ENCODE measurements at regions not wholly inside any gene's neighbourhood (a gene's known extent, or its start where the extent isn't known, plus 50 kb on each side); places are given as distances from the start of the nearest gene placed in this dataset.
A peak's percentile ranks its signal among the peaks of the same experiment; 100 is the strongest.

DNA sequence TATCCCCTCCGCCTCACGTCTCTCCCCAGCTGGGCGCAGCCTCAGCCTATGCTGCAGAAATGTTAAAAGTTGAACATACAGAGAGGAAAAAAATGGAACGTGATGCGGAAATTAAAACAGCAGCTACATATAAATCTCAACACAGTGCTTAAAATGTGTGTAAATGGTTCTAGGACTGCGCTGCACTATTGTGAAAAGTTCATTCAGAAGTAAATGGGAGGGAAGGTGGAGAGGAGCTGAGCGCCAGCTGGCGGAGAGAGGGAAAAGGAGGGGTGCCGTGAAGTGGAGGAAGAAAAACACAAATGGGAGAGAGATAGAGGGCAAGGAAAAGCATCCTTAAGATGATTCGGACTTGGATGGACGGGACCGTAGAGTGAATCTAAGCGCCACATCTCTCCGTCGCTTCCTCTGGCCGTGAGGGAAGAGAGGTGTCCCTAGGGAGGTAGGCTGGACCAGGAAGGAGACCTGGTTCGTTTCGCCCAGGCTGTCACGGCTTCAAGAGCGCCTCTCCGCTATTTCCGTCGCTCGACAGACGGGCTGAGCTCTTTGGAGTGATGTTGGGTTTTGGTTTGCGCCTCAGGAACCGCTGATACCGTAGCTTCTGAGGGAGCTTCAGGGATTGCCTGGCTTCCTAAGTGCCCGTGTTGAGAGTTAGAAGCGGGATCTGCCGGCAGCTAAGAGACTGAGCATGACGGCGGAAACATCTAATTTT, 113.7 kb downstream of the TRIM27 start:
- Histone ChIP-seq H3K9me2 (ENCODE audit: insufficient read depth) (no peaks in the 10 kb centered on the region), H3K9me3 (ENCODE audit: low read depth) (no peaks in the 10 kb centered on the region), H3K27ac (no peak overlapping the region), H2AFZ (peak overlapping the region; percentile 75), H4K20me1 (ENCODE audit: insufficient read depth) (no peaks in the 10 kb centered on the region), H3F3A (ENCODE audit: insufficient read depth) (no peaks in the 10 kb centered on the region), H3K27me3 (replicated peaks; ENCODE audit: insufficient read depth) (peaks cover 62% of the 10 kb centered on the region), H3K4me1 (ENCODE audit: insufficient read depth) (peaks cover 17% of the 10 kb centered on the region; the same call in 1 of the 2 replicates), H3K4me2 (ENCODE audit: unreplicated experiment) (peak overlapping the region; percentile 76), H3K79me2 (ENCODE audit: insufficient read depth) (no peaks in the 10 kb centered on the region), H3K9ac (no peak overlapping the region), H3K36me3 (ENCODE audit: low read depth) (no peaks in the 10 kb centered on the region), H3K4me3 (peak overlapping the region; percentile 61)
- TF ChIP-seq EZH2phosphoT487 (IDR thresholded peaks at IDR 0.05; ENCODE audit: insufficient read depth, low read depth) (no peak), EZH2 (IDR thresholded peaks at IDR 0.05; ENCODE audit: insufficient read depth, poor library complexity, severe bottlenecking) (peak; percentile 18)
- peak; percentile 29 for DNase-seq
- in situ Hi-C loops (cut with MboI), result no loop called here
- 2% methylated on average over 32 to 33 of the region's 33 CpGs for WGBS, 2 experiments (ENCODE audit: low coverage in 1 of 2, low lambda C conversion rate in 2 of 2, missing lambda C conversion rate in 2 of 2)

DNA sequence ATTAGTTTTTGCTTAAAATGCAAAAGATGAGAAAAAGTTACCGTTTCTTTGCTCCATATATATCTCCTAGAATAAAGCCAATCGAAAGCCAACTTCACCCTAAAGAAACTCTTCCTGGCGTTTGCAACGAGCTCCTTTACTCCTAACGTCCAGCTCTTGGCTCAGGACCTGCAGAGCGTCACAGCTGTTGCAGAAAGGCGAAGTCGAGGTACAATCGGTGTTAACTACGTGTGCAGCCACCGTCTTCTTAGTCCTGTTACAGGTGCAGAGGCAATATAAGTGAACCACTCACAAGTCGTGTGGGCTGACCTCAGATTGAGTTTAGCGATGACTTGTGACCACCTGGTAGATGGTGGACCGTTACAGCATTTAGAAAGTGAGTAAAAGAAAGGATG, 113.1 kb downstream of the TRIM27 start:
- 4 to 5% methylated on average over 14 of the region's 14 CpGs for WGBS, 2 experiments (ENCODE audit: low coverage in 1 of 2, low lambda C conversion rate in 2 of 2, missing lambda C conversion rate in 2 of 2)
- peaks cover 66% of the 10 kb centered on the region for H3K27me3 ChIP-seq (replicated peaks; ENCODE audit: insufficient read depth)

DNA sequence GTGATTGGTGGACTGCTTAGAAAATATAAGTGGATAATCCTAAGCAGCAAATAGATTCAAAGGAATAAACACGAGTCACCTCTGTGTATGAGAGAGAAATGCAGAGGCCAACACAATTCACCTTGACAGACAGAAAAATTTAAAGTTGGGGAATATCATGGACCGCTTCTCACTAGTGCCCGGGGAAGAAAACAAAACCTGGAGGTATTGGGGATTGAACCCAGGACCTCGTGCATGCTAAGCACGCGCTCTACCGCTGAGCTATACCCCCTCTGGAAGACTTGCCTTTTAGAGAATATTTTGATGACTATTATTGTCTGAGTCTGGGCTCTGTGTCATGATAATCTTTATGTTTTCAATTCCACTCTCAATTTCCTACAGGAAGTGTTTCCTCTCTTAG, 111.9 kb downstream of the TRIM27 start:
- TF ChIP-seq EZH2 (IDR thresholded peaks at IDR 0.05; ENCODE audit: insufficient read depth, poor library complexity, severe bottlenecking) (no peak), EZH2phosphoT487 (IDR thresholded peaks at IDR 0.05; ENCODE audit: insufficient read depth, low read depth) (no peak)
- no peaks in the 10 kb centered on the region for H4K20me1 ChIP-seq (ENCODE audit: insufficient read depth)
- H3K27ac ChIP-seq, result no peak overlapping the region
- in situ Hi-C loops (cut with MboI), result no loop called here
- H3K79me2 ChIP-seq (ENCODE audit: insufficient read depth), result no peaks in the 10 kb centered on the region
- no peak for DNase-seq
- H3K9me3 ChIP-seq (ENCODE audit: low read depth), result no peaks in the 10 kb centered on the region
- no peak overlapping the region for H3K9ac ChIP-seq
- no peak overlapping the region for H3K4me2 ChIP-seq (ENCODE audit: unreplicated experiment)
- peaks cover 9% of the 10 kb centered on the region; the same call in 1 of the 2 replicates for H3F3A ChIP-seq (ENCODE audit: insufficient read depth)
- H3K4me1 ChIP-seq (ENCODE audit: insufficient read depth), result peaks cover 21% of the 10 kb centered on the region; the same call in 1 of the 2 replicates
- no peaks in the 10 kb centered on the region for H3K36me3 ChIP-seq (ENCODE audit: low read depth)
- no peak overlapping the region for H2AFZ ChIP-seq
- H3K27me3 ChIP-seq (replicated peaks; ENCODE audit: insufficient read depth), result peaks cover 75% of the 10 kb centered on the region
- WGBS, 2 experiments (ENCODE audit: low coverage in 1 of 2, low lambda C conversion rate in 2 of 2, missing lambda C conversion rate in 2 of 2), result 9% methylated on average over 7 of the region's 7 CpGs
- H3K4me3 ChIP-seq, result no peak overlapping the region
- no peaks in the 10 kb centered on the region for H3K9me2 ChIP-seq (ENCODE audit: insufficient read depth)

More for the DNA sequence above, 113.1 kb downstream of the TRIM27 start:
- Histone ChIP-seq H3K9me2 (ENCODE audit: insufficient read depth) (no peaks in the 10 kb centered on the region), H3K27ac (no peak overlapping the region), H3K79me2 (ENCODE audit: insufficient read depth) (no peaks in the 10 kb centered on the region), H3K4me2 (ENCODE audit: unreplicated experiment) (peak overlapping the region; percentile 76), H3K9ac (no peak overlapping the region), H4K20me1 (ENCODE audit: insufficient read depth) (no peaks in the 10 kb centered on the region), H3F3A (ENCODE audit: insufficient read depth) (no peaks in the 10 kb centered on the region), H3K36me3 (ENCODE audit: low read depth) (no peaks in the 10 kb centered on the region), H3K4me1 (ENCODE audit: insufficient read depth) (peaks cover 17% of the 10 kb centered on the region; the same call in 1 of the 2 replicates), H3K9me3 (ENCODE audit: low read depth) (no peaks in the 10 kb centered on the region), H2AFZ (peak overlapping the region; percentile 75), H3K4me3 (peak overlapping the region; percentile 61)
- in situ Hi-C loops (cut with MboI), result no loop called here
- DNase-seq, result no peak
- TF ChIP-seq EZH2 (IDR thresholded peaks at IDR 0.05; ENCODE audit: insufficient read depth, poor library complexity, severe bottlenecking) (no peak), EZH2phosphoT487 (IDR thresholded peaks at IDR 0.05; ENCODE audit: insufficient read depth, low read depth) (no peak)

DNA sequence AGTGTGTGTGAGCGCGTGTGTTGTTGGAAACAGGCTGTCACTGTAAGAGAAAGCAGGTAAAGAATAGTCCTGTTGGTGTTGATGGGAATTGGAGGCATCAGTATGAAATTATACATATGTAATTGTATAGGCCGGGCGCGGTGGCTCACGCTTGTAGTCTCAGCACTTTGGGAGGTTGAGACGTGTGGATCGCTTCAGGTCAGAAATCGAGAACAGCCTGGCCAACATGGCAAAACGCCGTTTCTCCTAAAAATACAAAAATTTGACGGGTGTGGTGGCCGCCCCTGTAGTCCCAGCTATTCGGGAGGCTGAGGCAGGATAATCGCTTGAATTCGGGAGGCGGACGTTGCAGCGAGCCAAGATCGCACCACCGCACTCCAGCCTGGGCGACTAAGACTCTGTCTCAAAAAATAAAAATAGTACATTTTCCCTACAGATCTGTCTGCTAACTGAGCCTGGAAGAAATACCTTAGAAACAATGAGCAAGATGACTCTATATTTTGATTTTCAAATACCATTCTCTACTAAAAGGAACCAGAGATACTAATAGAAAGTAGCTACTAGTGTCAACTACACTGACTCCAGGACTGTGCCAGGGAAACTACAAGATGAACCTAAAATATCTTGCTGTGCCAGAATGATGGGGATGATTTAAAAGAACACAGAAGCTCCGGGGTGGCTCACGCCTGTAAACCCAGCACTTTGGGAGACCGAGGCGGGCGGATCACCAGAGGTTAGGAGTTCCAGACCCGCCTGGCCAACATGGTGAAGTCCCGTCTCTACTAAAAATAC, 110.8 kb downstream of the TRIM27 start:
- no peak overlapping the region for H3K4me2 ChIP-seq (ENCODE audit: unreplicated experiment)
- H3K27me3 ChIP-seq (replicated peaks; ENCODE audit: insufficient read depth), result peaks cover 75% of the 10 kb centered on the region
- no peaks in the 10 kb centered on the region for H3K9me2 ChIP-seq (ENCODE audit: insufficient read depth)
- H3K4me3 ChIP-seq, result no peak overlapping the region
- DNase-seq, result no peak
- H3K79me2 ChIP-seq (ENCODE audit: insufficient read depth), result no peaks in the 10 kb centered on the region
- no peak overlapping the region for H3K9ac ChIP-seq
- 11 to 12% methylated on average over 29 of the region's 29 CpGs for WGBS, 2 experiments (ENCODE audit: low coverage in 1 of 2, low lambda C conversion rate in 2 of 2, missing lambda C conversion rate in 2 of 2)
- no peaks in the 10 kb centered on the region for H4K20me1 ChIP-seq (ENCODE audit: insufficient read depth)
- peaks cover 21% of the 10 kb centered on the region; the same call in 1 of the 2 replicates for H3K4me1 ChIP-seq (ENCODE audit: insufficient read depth)
- H3K27ac ChIP-seq, result no peak overlapping the region
- H3F3A ChIP-seq (ENCODE audit: insufficient read depth), result peaks cover 10% of the 10 kb centered on the region; the same call in 1 of the 2 replicates
- peak; percentile 63; the same call in 1 of the 2 replicates for TF ChIP-seq EZH2phosphoT487 (IDR thresholded peaks at IDR 0.05; ENCODE audit: insufficient read depth, low read depth)
- no peak for TF ChIP-seq EZH2 (IDR thresholded peaks at IDR 0.05; ENCODE audit: insufficient read depth, poor library complexity, severe bottlenecking)
- no peak overlapping the region for H2AFZ ChIP-seq
- no peaks in the 10 kb centered on the region for H3K36me3 ChIP-seq (ENCODE audit: low read depth)
- in situ Hi-C loops (cut with MboI), result no loop called here
- no peaks in the 10 kb centered on the region for H3K9me3 ChIP-seq (ENCODE audit: low read depth)

Measured in GM23248 (cell line).